Adrenal gland (tissue), 5 donors: ENCODE measurements at regions not wholly inside any gene's neighbourhood (a gene's known extent, or its start where the extent isn't known, plus 50 kb on each side); places are given as distances from the start of the nearest gene placed in this dataset.

ENCODE experiments used
- POLR2A ChIP-seq, 2 donors: fragments of 450-650 bp; IDR thresholded peaks; one replicate each; pipeline ENCODE4 v1.6.1; 2017; ENCODE audit warnings: antibody characterized with exemption in 2 of 2, mild to moderate bottlenecking in 2 of 2, moderate library complexity in 1 of 2
- TF ChIP-seq, protein P1 (sequence below), 6 experiments: fragments of 450-650 bp in 4 of 6; fragments of 200-600 bp in 2 of 6; sonication (generic) in 1 of 6; IDR thresholded peaks; 1 replicate in 5 of 6; 2 replicates in 1 of 6; pipeline versions ENCODE4 v1.5.1 to v1.8.0; 2016 to 2021; ENCODE audit warnings: antibody characterized with exemption in 6 of 6, mild to moderate bottlenecking in 2 of 6, moderate library complexity in 1 of 6
- donor health status: DM: no; HTN: no; CAD: no.

DNA sequence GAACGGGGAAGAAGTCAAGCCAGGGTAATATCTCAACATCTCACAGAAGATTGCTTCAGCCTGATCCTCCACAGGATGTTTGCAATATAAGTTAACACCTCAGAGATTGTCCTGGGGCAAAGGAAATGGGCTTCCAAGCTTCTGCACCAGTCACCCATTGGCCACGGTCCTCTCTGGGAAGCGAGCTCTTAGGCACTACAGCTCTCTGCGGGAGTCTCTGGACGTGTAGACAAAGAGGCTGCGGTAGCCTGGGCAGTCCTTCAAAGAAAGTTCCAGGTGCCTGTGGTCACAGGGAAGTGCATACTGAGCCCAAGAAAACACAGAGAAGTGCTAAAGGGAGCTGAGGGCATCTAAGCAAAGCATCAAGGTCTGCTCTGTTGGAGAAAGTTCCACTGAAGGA lies 805.7 kb downstream of the DIAPH3 start:
- TF ChIP-seq, protein P1, sequence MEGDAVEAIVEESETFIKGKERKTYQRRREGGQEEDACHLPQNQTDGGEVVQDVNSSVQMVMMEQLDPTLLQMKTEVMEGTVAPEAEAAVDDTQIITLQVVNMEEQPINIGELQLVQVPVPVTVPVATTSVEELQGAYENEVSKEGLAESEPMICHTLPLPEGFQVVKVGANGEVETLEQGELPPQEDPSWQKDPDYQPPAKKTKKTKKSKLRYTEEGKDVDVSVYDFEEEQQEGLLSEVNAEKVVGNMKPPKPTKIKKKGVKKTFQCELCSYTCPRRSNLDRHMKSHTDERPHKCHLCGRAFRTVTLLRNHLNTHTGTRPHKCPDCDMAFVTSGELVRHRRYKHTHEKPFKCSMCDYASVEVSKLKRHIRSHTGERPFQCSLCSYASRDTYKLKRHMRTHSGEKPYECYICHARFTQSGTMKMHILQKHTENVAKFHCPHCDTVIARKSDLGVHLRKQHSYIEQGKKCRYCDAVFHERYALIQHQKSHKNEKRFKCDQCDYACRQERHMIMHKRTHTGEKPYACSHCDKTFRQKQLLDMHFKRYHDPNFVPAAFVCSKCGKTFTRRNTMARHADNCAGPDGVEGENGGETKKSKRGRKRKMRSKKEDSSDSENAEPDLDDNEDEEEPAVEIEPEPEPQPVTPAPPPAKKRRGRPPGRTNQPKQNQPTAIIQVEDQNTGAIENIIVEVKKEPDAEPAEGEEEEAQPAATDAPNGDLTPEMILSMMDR (IDR thresholded peaks at IDR 0.05) = no peak
- no peak for TF ChIP-seq POLR2A (IDR thresholded peaks at IDR 0.05)
